DND-41 (cell line): ENCODE measurements at regions not wholly inside any gene's neighbourhood (a gene's known extent, or its start where the extent isn't known, plus 50 kb on each side); places are given as distances from the start of the nearest gene placed in this dataset.

Experiments
- ATAC-seq: fragments of 200-7000 bp; cut with Tn5 transposase; 3 replicates; pipeline ENCODE4 v1.9.1; 2021; ENCODE audit warnings: low read depth; ENCODE audit not compliant: insufficient read depth
- DNase-seq: peaks from one replicate; pipeline ENCODE4 v3.0.0-alpha.2; 2020
- H2AFZ ChIP-seq: 2 replicates; pipeline ENCODE4 v1.6.0; 2012; ENCODE audit warnings: low read depth, low read length
- H3K27ac ChIP-seq: 2 replicates; pipeline ENCODE4 v1.5.1; 2012; ENCODE audit warnings: low read length, inconsistent platforms
- H3K27me3 ChIP-seq: fragments of 200-600 bp; sonication (generic); 2 replicates; pipeline ENCODE4 v1.6.0; 2012; ENCODE audit warnings: low read length, mild to moderate bottlenecking, inconsistent platforms; ENCODE audit not compliant: insufficient read depth, poor library complexity
- H3K36me3 ChIP-seq: 2 replicates; pipeline ENCODE4 v1.5.1; 2012; ENCODE audit warnings: low read length, inconsistent platforms; ENCODE audit not compliant: insufficient read depth
- H3K4me1 ChIP-seq: 2 replicates; pipeline ENCODE4 v1.5.1; 2012; ENCODE audit warnings: mild to moderate bottlenecking, low read length; ENCODE audit not compliant: insufficient read depth
- H3K4me2 ChIP-seq: 2 replicates; pipeline ENCODE4 v1.6.0; 2012; ENCODE audit warnings: mild to moderate bottlenecking, moderate library complexity, low read length, inconsistent platforms; ENCODE audit not compliant: insufficient read depth
- H3K4me3 ChIP-seq, 2 experiments: fragments of 200-600 bp in 1 of 2; shearing (Covaris generic) in 1 of 2; 2 replicates each; pipeline ENCODE4 v1.5.1; 2012 to 2016; ENCODE audit warnings: inconsistent platforms in 2 of 2, low read length in 2 of 2, mild to moderate bottlenecking in 2 of 2, low read depth in 1 of 2, moderate library complexity in 1 of 2
- H3K79me2 ChIP-seq: 2 replicates; pipeline ENCODE4 v1.6.0; 2012; ENCODE audit warnings: low read length, inconsistent platforms; ENCODE audit not compliant: insufficient read depth
- H3K9ac ChIP-seq: 2 replicates; pipeline ENCODE4 v1.6.0; 2012; ENCODE audit warnings: low read depth, mild to moderate bottlenecking, inconsistent platforms, low read length, moderate library complexity
- H3K9me3 ChIP-seq: 2 replicates; pipeline ENCODE4 v1.5.1; 2012; ENCODE audit warnings: low read length, moderate library complexity, mild to moderate bottlenecking, inconsistent platforms; ENCODE audit not compliant: insufficient read depth, severe bottlenecking
- H4K20me1 ChIP-seq: 2 replicates; pipeline ENCODE4 v1.6.0; 2012; ENCODE audit warnings: low read length; ENCODE audit not compliant: insufficient read depth
- EZH2 ChIP-seq: IDR thresholded peaks from 3 replicates; pipeline ENCODE4 v1.6.1; 2012; ENCODE audit warnings: borderline replicate concordance, low read depth, mild to moderate bottlenecking, moderate library complexity, low read length, inconsistent platforms; ENCODE audit not compliant: severe bottlenecking
- TF ChIP-seq, protein P1 (sequence below): IDR thresholded peaks from 2 replicates; pipeline ENCODE4 v1.5.1; 2012; ENCODE audit warnings: borderline replicate concordance, low read length, moderate library complexity, mild to moderate bottlenecking; ENCODE audit not compliant: poor library complexity, severe bottlenecking; ENCODE audit errors: extremely low read depth

DNA sequence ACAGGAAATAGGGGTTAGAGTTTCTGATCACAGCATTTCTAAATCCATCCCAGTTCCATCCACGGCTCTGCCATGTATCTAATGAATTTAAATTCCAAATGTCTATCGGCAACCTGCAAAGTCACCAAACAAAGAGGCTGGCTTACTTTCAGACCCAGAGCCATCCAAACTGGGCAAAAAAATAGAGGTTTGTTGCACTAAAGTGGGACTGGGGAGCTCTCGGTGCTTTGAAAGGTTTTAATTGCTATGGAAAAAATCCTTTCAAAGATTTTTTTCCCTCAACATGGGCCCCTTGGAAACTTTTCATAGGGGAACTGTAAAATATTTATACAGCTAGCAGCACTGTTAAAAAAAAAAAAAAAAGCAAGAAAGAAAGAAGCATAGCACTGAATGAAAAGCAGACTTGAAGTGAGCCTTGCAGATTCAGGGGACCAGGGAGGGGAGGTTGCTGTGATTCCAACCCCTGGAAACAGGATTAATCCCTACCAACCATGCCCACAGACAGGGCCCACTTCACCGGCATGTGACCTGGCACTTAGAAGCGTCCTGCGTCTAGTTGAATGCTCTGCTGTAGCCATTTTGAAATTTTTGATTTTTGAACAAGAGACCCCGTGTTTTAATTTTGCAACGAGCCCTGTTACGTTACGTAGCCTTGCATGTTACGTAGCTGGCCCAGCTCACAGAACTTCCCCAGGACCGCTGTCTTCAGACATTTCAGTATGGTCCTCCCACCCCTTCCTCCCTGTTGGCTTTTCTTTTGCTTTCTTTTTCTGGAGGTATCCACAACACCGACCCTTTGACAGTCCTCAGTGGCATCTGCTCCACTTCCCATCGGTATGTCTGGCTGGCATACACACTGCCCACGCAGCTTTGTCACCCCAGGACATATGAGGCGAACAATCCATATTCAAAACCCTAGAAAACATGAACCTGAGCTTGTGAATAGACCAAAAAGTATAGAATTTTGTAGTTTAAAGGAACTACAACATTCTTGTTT is 105.3 kb upstream of the NFIB start:
- H3K9me3 ChIP-seq, result no peaks in the 10 kb centered on the region
- no peak overlapping the region for H2AFZ ChIP-seq
- H4K20me1 ChIP-seq, result no peaks in the 10 kb centered on the region
- no peaks in the 10 kb centered on the region for H3K79me2 ChIP-seq
- no peaks in the 10 kb centered on the region for H3K4me1 ChIP-seq
- H3K9ac ChIP-seq, result no peak overlapping the region
- no peak for ATAC-seq
- no peak overlapping the region for H3K4me3 ChIP-seq
- H3K27me3 ChIP-seq, result no peaks in the 10 kb centered on the region
- DNase-seq, result no peak
- no peak overlapping the region for H3K27ac ChIP-seq
- H3K36me3 ChIP-seq, result no peaks in the 10 kb centered on the region
- H3K4me2 ChIP-seq, result no peak overlapping the region
- no peak for TF ChIP-seq EZH2
- TF ChIP-seq, protein P1, sequence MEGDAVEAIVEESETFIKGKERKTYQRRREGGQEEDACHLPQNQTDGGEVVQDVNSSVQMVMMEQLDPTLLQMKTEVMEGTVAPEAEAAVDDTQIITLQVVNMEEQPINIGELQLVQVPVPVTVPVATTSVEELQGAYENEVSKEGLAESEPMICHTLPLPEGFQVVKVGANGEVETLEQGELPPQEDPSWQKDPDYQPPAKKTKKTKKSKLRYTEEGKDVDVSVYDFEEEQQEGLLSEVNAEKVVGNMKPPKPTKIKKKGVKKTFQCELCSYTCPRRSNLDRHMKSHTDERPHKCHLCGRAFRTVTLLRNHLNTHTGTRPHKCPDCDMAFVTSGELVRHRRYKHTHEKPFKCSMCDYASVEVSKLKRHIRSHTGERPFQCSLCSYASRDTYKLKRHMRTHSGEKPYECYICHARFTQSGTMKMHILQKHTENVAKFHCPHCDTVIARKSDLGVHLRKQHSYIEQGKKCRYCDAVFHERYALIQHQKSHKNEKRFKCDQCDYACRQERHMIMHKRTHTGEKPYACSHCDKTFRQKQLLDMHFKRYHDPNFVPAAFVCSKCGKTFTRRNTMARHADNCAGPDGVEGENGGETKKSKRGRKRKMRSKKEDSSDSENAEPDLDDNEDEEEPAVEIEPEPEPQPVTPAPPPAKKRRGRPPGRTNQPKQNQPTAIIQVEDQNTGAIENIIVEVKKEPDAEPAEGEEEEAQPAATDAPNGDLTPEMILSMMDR, result no peak

DNA sequence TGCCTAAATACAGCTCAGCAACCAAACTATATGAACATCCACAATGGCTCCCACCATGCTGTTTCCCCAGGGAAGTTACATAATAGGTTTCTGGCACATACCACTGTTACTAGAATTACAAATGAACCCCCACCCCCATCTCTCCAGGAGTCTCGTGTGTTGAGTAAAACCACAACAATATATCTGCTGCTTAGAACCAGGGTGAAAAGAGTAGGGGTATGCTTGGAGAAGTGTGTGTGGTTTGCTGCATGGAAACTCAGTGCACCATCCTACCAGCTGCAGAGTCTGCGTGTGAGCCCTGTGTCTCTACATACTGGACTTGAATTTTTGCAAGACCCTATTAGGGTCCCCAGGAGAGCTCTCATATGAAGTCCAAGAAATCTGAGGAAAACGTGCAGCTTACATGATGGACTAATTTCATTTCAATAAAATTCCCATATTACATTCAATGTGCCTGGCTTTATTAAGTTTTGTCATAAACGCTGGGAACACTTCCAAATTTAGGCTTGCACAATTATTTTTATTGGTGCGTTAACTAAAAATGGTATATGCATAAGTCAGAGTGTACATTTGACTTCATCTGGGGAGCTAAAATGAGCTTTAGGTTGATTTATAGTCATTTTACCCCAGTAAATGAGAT is 104.5 kb upstream of the NFIB start:
- H3K4me2 ChIP-seq, result no peak overlapping the region
- no peak overlapping the region for H3K27ac ChIP-seq
- no peak overlapping the region for H2AFZ ChIP-seq
- no peaks in the 10 kb centered on the region for H3K27me3 ChIP-seq
- no peak overlapping the region for H3K4me3 ChIP-seq
- ATAC-seq (no peak), DNase-seq (no peak)
- no peaks in the 10 kb centered on the region for H3K4me1 ChIP-seq
- TF ChIP-seq EZH2, result no peak
- TF ChIP-seq, protein P1, result no peak
- H4K20me1 ChIP-seq, result no peaks in the 10 kb centered on the region
- no peaks in the 10 kb centered on the region for H3K9me3 ChIP-seq
- no peaks in the 10 kb centered on the region for H3K79me2 ChIP-seq
- no peaks in the 10 kb centered on the region for H3K36me3 ChIP-seq
- H3K9ac ChIP-seq, result no peak overlapping the region

DNA sequence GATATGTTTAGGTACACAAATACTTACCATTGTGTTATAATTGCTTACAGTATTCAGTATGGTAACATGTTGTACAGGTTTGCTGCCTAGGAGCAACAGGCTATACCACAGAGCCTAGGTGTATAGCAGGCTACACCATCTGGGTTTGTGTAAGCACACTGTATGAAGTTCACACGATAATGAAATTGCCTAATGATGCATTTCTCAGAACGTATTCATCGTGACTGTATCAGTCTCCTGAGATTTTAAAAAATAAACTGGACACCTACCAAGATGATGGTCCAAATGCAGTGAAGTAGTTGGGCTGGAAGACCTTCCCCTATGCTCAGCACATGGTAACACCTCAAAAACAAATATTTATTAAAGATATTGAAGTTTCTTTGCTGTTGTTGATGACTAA is 103.3 kb upstream of the NFIB start:
- H4K20me1 ChIP-seq, result no peaks in the 10 kb centered on the region
- H3K79me2 ChIP-seq, result no peaks in the 10 kb centered on the region
- H3K9ac ChIP-seq, result no peak overlapping the region
- no peak for DNase-seq
- no peaks in the 10 kb centered on the region for H3K4me1 ChIP-seq
- no peaks in the 10 kb centered on the region for H3K27me3 ChIP-seq
- no peak for TF ChIP-seq EZH2
- TF ChIP-seq, protein P1, result no peak
- H3K27ac ChIP-seq, result no peak overlapping the region
- no peaks in the 10 kb centered on the region for H3K9me3 ChIP-seq
- no peak overlapping the region for H2AFZ ChIP-seq
- no peak overlapping the region for H3K4me2 ChIP-seq
- no peaks in the 10 kb centered on the region for H3K36me3 ChIP-seq
- no peak overlapping the region for H3K4me3 ChIP-seq
- no peak for ATAC-seq
